HG03108 (cell line): ENCODE measurements at regions not wholly inside any gene's neighbourhood (a gene's known extent, or its start where the extent isn't known, plus 50 kb on each side); places are given as distances from the start of the nearest gene placed in this dataset.

ENCODE experiments used
- ATAC-seq: cut with Tn5 transposase; IDR thresholded peaks from one replicate; pipeline ENCODE4 v1.9.1; 2021; ENCODE audit warnings: moderate library complexity; ENCODE audit not compliant: unreplicated experiment

DNA sequence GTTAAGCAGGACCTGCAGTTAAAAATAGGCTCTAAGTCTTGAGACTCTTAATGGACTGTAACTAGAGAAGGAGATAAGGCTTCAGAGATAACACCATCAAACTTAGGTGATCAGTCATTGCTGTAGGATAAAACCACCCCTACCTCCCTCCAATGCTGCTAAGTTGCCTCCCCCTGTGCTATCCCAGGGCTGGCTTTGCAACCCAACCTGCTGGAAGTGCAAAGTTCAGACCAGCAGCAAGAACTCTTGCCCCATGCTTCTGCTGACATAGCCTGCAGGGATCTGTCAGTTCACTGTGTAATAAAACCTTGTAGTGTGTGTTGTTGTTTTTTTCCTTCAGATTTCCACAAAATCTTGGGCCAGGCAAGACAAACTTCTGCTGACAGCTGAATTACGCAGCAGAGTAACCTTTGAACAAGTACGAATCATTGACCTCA is 57.4 kb upstream of the EPB41L3 start:
- no peak for ATAC-seq

DNA sequence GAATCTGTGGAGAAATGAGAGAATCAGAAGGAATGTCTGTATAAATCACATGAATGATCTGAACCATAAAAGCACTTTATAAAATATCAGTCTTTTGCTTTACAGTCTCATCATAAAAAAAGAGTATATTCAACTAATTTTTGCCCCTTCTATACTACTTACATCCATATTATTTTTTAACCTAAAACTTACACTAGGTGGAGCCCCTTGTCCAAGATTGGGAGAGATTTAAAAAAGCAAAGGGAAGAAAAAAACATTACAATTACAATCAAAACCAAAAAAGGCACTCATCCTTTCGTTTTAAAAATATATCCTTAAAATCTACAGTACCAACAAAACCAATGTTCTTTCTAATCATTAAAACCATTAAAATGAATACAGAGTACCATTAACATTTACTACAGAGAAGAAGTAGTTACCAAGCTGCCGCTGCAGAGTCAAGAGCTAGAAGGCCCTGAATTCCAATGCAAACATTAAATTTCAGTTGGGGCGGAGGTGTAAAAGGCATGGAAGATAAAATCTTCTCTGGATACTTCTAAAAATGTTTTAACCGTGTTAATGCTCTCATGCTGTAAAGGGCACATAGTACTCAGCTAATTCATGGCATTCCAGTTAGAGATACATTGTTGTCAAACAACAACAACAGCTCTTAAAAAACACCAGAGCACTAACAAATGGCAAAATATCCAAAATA is 56.7 kb upstream of the EPB41L3 start:
- ATAC-seq, result no peak

DNA sequence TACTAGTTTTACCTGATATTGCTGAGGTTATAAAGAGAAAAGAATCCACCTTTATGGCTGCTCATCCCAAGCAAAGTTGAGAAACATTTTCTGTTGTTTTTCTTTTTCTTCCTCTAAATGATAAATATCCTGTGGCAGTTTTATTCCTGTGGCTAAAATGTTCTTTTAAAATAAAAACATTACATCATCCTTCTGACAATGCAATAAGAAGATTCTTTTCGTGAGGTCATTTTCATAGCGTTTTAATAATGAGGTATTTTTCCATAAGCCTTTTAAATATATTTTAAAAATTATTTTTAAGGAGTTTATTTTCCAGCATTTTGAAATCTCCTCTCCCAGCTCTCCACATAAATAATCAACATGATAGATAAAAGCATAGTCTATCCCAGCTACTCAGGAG is 52.8 kb upstream of the EPB41L3 start:
- ATAC-seq, result no peak
